Muscle layer of colon (tissue), 2 donors: ENCODE measurements at regions not wholly inside any gene's neighbourhood (a gene's known extent, or its start where the extent isn't known, plus 50 kb on each side); places are given as distances from the start of the nearest gene placed in this dataset.

Experiments used
- H3K27ac ChIP-seq: one replicate; pipeline ENCODE4 v1.7.0; 2013; ENCODE audit warnings: low read depth, mild to moderate bottlenecking, low read length, moderate library complexity
- H3K27me3 ChIP-seq, 2 donors: one replicate each; pipeline ENCODE4 v1.7.0; 2013; ENCODE audit warnings: low read length in 2 of 2, mild to moderate bottlenecking in 2 of 2; ENCODE audit not compliant: insufficient read depth in 2 of 2, control insufficient read depth in 1 of 2
- H3K36me3 ChIP-seq: one replicate; pipeline ENCODE4 v1.7.0; 2013; ENCODE audit warnings: mild to moderate bottlenecking, low read length; ENCODE audit not compliant: insufficient read depth
- H3K4me1 ChIP-seq: one replicate; pipeline ENCODE4 v1.7.0; 2013; ENCODE audit warnings: mild to moderate bottlenecking, low read length; ENCODE audit not compliant: insufficient read depth
- H3K4me3 ChIP-seq, 2 donors: one replicate each; pipeline ENCODE4 v1.7.0; 2013; ENCODE audit warnings: low read length in 2 of 2, low read depth in 1 of 2, mild to moderate bottlenecking in 1 of 2, moderate library complexity in 1 of 2
- H3K9ac ChIP-seq: one replicate; pipeline ENCODE4 v1.7.0; 2013; ENCODE audit warnings: low read length
- H3K9me3 ChIP-seq: one replicate; pipeline ENCODE4 v1.7.0; 2013; ENCODE audit warnings: mild to moderate bottlenecking, low read length
- donor health status: abdominal sarcoma.
- donor health status: Adenocarcinoma of cecum.

- no peaks in the 10 kb centered on the region for H3K27me3 ChIP-seq
- no peaks in the 10 kb centered on the region for H3K36me3 ChIP-seq
- no peak overlapping the region for H3K27ac ChIP-seq
- no peaks in the 10 kb centered on the region for H3K4me1 ChIP-seq
- H3K9me3 ChIP-seq, result no peaks in the 10 kb centered on the region
- no peak overlapping the region for H3K9ac ChIP-seq
- no peak overlapping the region for H3K4me3 ChIP-seq
Observed at GRCh38 chr11:97247601-97248000, 857.8 kb downstream of the JRKL start.

- H3K27ac ChIP-seq, result no peak overlapping the region
- no peak overlapping the region for H3K4me3 ChIP-seq
- H3K9me3 ChIP-seq, result no peaks in the 10 kb centered on the region
- H3K9ac ChIP-seq, result no peak overlapping the region
- no peaks in the 10 kb centered on the region for H3K27me3 ChIP-seq
- no peaks in the 10 kb centered on the region for H3K36me3 ChIP-seq
- H3K4me1 ChIP-seq, result no peaks in the 10 kb centered on the region
Observed at GRCh38 chr11:97254790-97255189, 865.0 kb downstream of the JRKL start.

DNA sequence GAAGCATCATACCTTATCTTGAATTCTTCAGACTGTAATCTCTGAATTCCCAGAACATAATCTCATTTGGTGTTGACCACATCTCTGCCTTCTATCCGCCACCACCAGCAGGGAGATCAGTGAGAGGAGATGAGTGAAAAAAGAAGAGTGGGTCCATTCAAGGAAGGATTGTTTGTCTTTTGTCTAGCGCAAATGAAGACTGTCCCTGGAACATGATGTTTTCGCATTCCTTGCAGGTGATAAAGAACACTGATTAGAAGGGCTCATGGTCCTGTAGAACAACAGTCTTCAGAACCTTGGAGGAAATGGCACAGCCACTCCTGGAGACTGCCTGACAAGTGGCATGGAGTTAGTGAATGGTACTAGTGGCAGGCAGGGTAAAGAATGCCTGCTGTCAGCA lies 869.6 kb downstream of the JRKL start:
- Histone ChIP-seq H3K9ac (no peak overlapping the region), H3K27me3 (no peaks in the 10 kb centered on the region), H3K4me3 (no peak overlapping the region), H3K27ac (no peak overlapping the region), H3K9me3 (no peaks in the 10 kb centered on the region), H3K4me1 (no peaks in the 10 kb centered on the region), H3K36me3 (no peaks in the 10 kb centered on the region)

- H3K4me1 ChIP-seq, result no peaks in the 10 kb centered on the region
- H3K36me3 ChIP-seq, result no peaks in the 10 kb centered on the region
- no peak overlapping the region for H3K9ac ChIP-seq
- H3K4me3 ChIP-seq, result no peak overlapping the region
- H3K9me3 ChIP-seq, result no peaks in the 10 kb centered on the region
- H3K27me3 ChIP-seq, result no peaks in the 10 kb centered on the region
- H3K27ac ChIP-seq, result no peak overlapping the region
Observed at GRCh38 chr11:97259884-97260283, 870.1 kb downstream of the JRKL start.

- H3K9me3 ChIP-seq, result no peaks in the 10 kb centered on the region
- no peaks in the 10 kb centered on the region for H3K4me1 ChIP-seq
- H3K27me3 ChIP-seq, result no peaks in the 10 kb centered on the region
- no peak overlapping the region for H3K9ac ChIP-seq
- H3K36me3 ChIP-seq, result no peaks in the 10 kb centered on the region
- H3K4me3 ChIP-seq, result no peak overlapping the region
- H3K27ac ChIP-seq, result no peak overlapping the region
Observed at GRCh38 chr11:97263183-97263858, 873.5 kb downstream of the JRKL start.

GRCh38 chr11:97269527-97269926 lies 879.7 kb downstream of the JRKL start:
- no peaks in the 10 kb centered on the region for H3K27me3 ChIP-seq
- no peak overlapping the region for H3K27ac ChIP-seq
- H3K9me3 ChIP-seq, result no peaks in the 10 kb centered on the region
- no peak overlapping the region for H3K4me3 ChIP-seq
- no peaks in the 10 kb centered on the region for H3K4me1 ChIP-seq
- H3K9ac ChIP-seq, result no peak overlapping the region
- no peaks in the 10 kb centered on the region for H3K36me3 ChIP-seq

DNA sequence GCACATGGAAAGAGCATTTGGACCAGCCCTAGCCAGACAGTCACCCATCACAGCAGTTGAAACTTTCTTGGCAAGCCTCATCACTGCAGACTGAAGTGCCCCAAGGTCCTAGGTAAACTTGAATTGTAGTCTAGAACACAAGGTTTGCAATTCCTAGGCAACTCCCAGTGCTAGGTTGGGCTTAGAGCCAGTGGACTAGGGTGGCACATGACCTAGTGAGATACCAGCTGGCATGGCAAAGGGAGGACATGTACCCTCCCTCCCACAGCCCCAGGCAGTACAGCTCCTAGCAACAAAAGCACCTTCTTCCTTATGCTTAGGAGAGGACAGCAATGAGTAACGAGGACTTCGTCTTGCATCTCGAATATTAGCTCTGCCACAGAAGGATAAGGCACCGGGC lies 889.5 kb downstream of the JRKL start:
- Histone ChIP-seq H3K9ac (no peak overlapping the region), H3K27ac (no peak overlapping the region), H3K4me1 (no peaks in the 10 kb centered on the region), H3K4me3 (no peak overlapping the region), H3K9me3 (no peaks in the 10 kb centered on the region), H3K36me3 (no peaks in the 10 kb centered on the region), H3K27me3 (no peaks in the 10 kb centered on the region)

DNA sequence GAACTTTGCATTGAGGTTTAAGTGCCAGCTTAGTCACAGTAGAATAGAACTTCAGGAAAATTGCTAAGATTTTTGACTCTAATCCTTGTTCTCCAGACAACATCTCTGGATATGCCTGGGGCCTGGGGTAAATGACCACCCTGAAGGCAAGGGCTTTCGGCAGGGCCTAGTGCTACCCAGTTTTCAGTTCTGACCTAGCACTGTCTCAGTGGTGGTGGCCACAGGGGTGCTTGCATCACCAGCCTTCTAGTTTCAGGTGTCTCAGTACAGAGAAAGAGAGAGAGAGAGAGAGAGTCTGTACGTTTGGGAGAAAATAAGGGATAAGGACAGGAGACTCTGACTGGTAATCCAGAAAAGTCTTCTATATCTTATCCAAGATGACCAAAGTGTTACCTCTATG lies 890.5 kb downstream of the JRKL start:
- Histone ChIP-seq H3K27ac (no peak overlapping the region), H3K9me3 (no peaks in the 10 kb centered on the region), H3K36me3 (no peaks in the 10 kb centered on the region), H3K9ac (no peak overlapping the region), H3K4me3 (no peak overlapping the region), H3K4me1 (no peaks in the 10 kb centered on the region), H3K27me3 (no peaks in the 10 kb centered on the region)

DNA sequence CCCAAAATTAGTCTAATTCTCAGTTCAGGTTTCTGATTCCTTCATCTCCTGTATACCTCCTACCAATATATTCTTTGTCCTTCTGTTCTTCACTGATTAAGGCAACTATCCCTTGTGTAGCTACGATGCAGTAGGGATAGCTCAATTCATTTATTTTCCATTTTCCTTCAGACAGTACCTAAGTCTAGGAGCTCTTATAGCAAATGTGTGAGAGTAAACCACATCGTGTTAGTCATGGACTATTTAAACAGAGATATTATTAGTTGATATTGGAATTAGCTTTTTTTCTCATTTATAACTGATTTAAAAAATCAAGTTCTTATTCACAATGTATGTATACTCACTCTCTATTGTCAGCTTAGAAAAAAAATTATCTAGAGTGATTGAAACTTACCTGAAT lies 900.0 kb downstream of the JRKL start:
- H3K4me3 ChIP-seq, result no peak overlapping the region

DNA sequence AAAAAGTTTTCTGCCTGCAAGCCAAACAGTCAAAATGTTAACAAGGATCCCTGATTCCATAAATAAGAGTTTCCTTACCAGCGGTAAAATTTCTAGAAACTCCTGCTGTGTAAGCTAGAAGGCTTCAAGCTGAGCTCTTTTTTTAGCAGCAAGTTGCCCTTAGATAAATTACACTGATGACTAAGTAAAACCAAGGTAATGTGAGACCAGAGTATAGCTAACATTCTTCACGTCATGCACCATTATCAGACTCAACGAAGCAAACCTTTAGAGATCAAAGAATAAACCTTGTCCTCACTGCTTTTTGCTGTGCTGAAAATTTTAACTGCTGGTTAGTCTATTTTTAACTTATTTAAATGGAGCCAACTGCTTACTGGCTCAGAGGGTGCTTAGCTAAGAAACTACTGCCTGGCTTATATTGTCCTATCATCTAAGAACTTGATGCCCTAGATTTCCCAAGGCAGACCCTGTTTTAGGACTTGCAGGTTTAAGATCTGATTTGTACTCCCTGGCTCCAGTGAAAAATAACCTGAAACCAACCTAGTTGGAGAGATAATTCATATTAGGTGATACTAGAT lies 900.7 kb downstream of the JRKL start:
- H3K36me3 ChIP-seq, result no peaks in the 10 kb centered on the region
- no peak overlapping the region for H3K9ac ChIP-seq

More for the DNA sequence above, 900.0 kb downstream of the JRKL start:
- Histone ChIP-seq H3K27me3 (no peaks in the 10 kb centered on the region), H3K4me1 (no peaks in the 10 kb centered on the region), H3K9ac (no peak overlapping the region), H3K36me3 (no peaks in the 10 kb centered on the region), H3K9me3 (no peaks in the 10 kb centered on the region), H3K27ac (no peak overlapping the region)

GRCh38 chr11:97296301-97296700 lies 906.5 kb downstream of the JRKL start:
- H3K27me3 ChIP-seq, result no peaks in the 10 kb centered on the region
- no peak overlapping the region for H3K4me3 ChIP-seq
- H3K9me3 ChIP-seq, result no peaks in the 10 kb centered on the region
- H3K4me1 ChIP-seq, result no peaks in the 10 kb centered on the region
- H3K27ac ChIP-seq, result no peak overlapping the region
- H3K9ac ChIP-seq, result no peak overlapping the region
- H3K36me3 ChIP-seq, result no peaks in the 10 kb centered on the region

More for the DNA sequence above, 900.7 kb downstream of the JRKL start:
- Histone ChIP-seq H3K4me3 (no peak overlapping the region), H3K9me3 (no peaks in the 10 kb centered on the region), H3K27ac (no peak overlapping the region), H3K27me3 (no peaks in the 10 kb centered on the region), H3K4me1 (no peaks in the 10 kb centered on the region)

DNA sequence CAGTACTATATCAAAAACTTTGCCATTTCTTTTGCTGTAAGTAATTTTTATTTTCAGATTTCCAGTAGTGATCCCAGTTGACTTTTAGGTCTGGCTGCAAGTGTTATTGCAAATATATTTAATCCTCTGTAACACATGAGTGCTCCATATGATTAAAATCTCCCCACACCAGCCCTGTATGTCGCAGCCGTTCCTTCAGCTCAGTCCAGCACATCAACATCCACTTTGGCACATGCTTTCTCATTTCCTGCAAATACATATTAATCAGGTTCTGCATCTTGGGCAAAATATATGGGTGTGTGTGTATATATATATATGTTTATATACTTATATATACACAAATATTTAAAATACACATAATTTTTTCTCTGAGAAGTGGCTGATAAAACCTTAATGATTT lies 919.5 kb downstream of the JRKL start:
- no peak overlapping the region for H3K4me3 ChIP-seq
- H3K9ac ChIP-seq, result no peak overlapping the region
- no peak overlapping the region for H3K27ac ChIP-seq
- H3K27me3 ChIP-seq, result no peaks in the 10 kb centered on the region
- no peaks in the 10 kb centered on the region for H3K9me3 ChIP-seq
- H3K36me3 ChIP-seq, result no peaks in the 10 kb centered on the region
- no peaks in the 10 kb centered on the region for H3K4me1 ChIP-seq
